ENCODE measurements at regions not wholly inside any gene's neighbourhood (a gene's known extent, or its start where the extent isn't known, plus 50 kb on each side); places are given as distances from the start of the nearest gene placed in this dataset.
A peak's percentile ranks its signal among the peaks of the same experiment; 100 is the strongest.

- DNase-seq, result no peak
These were observed 176.2 kb downstream of the TFAP2C start for GRCh38 chr20:56805313-56805712.

GRCh38 chr20:56805966-56806365 lies 176.9 kb downstream of the TFAP2C start:
- no peak for DNase-seq

DNA sequence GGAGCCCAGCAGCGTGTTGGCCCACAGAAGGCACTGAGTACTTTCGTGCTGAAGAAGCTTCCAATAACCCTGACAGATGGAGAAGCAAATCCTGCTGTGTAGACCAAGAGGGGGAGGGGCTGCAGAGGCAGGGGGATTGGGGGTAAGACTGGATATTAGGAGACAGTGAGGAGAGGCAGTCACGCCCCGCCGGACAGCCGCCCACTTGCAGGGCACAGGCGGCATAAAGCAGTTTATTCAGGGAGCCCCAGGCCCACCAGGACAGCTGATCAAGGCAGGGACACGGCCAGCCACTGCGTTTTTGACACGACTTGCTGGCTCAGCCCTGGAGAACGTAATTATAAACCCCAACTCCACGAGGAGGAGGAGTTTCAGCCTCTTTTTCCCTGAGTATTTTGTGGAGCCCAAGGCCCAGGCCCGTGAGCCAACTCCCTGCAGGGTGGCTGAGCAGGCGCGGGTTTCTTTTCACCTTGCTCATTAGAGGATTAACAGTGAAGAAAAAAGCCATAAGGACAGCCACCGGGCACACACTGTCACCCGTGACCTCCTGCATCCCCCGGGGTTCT lies 177.9 kb downstream of the TFAP2C start:
- DNase-seq, result no peak

- no peak for DNase-seq
These were observed 179.1 kb downstream of the TFAP2C start for GRCh38 chr20:56808117-56808725.

- DNase-seq, result no peak
These were observed 179.6 kb downstream of the TFAP2C start for GRCh38 chr20:56808732-56809131.

DNA sequence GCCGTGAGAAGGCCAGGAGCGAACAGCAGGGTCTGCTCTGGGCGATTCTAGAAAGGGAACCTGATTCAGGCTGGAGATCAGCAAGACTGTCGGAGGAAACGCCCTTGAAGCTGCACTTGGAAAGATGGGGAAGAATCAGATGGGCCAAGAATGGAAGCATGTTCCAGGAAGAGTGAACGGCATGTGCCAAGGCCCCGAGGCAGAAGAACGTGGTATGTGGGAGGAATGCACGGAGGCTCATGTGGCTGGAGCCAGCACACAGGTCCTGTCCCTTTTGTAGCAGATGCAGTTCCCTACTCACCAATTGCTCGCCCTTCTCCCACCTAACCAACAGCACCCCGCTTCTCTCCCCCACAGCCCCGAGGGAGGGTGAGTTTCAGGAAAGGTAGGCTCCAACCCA lies 180.6 kb downstream of the TFAP2C start:
- no peak for DNase-seq

- DNase-seq, result no peak
These were observed 181.0 kb downstream of the TFAP2C start for GRCh38 chr20:56810141-56810540.

GRCh38 chr20:56815796-56816195 lies 186.7 kb downstream of the TFAP2C start:
- peak; percentile 77 for DNase-seq

DNA sequence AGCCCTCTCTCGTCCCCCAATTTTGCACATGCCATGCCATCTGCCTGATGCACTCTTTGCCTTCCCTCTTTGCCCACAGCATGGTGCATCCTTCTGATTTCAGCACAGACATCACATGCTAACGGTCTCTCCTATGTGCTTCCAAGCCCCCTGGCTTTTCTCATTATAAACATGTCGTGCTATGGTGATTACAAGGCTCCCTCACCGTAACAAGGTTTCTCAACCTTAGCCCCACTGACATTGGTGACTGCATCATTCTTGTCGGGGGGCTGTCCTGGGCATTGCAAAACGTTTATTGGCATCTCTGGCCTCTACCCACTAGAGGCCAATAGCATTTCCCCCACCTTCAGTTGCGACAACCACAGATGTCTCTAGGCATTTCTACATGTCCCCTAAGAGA lies 187.2 kb downstream of the TFAP2C start:
- no peak for DNase-seq

DNA sequence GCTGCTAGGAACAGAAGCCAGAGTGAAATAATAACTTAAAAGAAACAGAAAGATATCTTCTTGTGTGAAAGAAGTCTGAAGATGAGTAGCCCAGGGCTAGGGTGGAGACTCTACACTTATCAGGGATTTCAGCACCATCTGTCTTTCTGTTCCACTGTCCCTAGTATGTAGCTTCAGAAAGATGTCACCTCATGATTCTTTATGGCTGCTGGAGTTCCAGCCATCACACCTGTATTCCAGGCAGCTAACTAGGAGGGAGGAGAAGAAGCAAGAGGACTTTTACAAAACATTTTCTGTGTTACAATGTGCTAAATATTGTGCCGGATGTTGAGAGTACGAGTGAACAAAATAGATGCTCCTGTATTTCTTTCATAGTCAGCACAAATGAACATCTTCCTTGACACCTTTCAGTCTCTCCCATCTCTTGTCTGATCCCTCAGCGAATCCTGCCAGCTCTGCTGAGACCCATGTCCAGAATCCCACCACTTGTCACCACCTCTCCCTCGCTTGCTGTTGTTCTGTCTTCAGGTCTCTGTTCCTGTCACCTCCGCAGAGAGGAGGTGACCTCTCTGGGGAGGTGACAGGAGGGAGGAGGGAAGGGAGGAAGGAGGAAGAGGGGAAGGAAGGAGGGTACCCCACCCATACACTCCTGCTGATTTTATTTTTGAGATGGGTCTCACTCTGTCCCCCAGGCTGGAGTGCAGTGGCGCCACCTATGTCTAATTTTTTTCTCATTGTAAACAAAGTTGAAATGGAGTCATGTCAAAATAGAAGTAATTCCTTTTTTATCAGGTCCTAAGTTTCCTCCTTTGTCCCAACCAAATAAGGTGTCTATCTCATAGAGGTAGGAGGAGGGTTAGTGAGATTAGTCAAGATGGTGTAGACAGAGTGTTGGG lies 188.9 kb downstream of the TFAP2C start:
- DNase-seq, result no peak

DNA sequence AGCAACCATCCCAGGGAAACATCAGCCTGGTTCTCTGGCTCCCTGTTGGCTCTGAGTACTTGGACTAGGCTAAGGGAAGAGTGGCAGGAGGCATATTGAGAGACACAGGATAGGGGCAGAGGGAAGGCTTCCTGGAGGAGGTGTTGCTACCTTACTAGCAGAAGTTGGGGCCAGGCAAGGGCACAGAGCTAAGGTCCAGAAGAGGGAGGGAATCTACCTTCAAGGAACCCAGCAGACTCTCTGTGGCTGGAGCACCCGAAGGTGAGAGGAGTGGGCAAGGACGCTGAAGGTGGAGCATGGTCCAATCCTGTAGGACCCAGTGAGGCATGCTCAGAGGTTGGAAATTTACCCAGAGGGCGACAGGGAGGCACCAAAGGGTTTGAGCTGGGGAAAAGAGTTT lies 191.9 kb downstream of the TFAP2C start:
- DNase-seq, result no peak

DNA sequence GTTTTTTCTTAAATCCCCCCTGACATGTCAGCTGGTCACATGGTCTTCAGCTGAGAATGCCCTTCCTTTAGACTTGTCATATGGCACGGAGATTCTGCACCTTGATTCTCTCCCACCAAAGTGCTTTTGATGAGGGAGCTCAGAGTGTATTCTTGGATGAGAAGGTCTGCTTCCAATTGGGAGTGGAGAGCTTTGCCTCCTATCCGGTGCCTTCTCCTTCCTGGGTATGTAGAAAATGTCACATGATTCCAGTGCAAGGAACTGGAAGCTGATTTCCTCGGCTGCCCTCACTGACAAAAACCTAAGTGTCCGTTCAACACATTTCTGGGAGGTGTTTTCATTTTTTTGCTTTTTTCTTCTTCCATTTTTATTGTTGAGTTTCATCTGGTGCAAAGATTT lies 197.2 kb downstream of the TFAP2C start:
- DNase-seq, result no peak

DNA sequence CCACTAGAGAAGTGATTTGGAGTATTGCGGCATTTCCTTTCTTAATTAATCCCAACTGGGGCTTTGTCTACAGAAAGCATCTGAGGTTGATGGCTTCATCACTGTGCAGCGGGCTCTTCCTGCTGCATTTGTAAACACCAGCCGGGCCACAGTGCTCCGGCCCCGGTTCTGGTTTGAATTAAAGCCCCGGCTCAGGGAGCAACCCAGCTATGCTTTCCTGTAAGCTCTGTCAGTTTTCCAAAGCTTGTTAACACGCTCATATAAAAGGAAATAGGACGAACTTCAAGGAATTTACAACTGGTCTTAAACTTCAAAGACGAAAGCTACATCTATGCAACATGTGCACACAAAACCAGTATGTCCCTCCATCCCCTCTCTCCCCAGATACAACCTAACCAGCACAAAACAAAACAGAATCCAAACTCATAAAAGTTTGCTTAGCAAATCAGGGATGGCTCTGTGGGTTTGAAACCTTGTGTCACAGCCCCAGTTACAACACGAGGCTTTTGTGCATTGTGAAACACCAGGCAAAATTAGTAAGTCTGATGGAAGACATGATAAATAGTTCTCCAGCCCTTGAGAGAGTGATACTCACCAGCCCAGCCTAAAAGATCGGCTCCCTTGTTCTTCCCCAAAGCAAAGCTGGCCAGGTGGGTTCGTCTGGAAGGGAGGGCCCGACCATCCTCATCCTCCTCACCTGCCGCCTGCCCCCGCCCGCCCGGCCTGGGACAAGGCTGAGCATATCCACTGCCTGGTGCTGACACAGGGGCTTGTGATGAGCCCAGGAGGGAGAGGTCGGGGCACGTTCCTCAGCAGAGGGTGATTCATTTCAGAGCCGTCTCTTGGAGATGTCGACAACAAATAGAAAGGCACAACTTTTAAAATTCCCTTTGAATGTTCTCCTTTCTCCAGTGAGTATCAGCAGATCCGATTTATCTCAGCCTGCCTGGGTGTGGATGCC lies 197.9 kb downstream of the TFAP2C start:
- peak; percentile 80 for DNase-seq

GRCh38 chr20:56827763-56828162 lies 198.7 kb downstream of the TFAP2C start:
- DNase-seq, result no peak

GRCh38 chr20:56828402-56828801 lies 199.3 kb downstream of the TFAP2C start:
- DNase-seq, result no peak

- DNase-seq, result no peak
These were observed 200.8 kb downstream of the TFAP2C start for GRCh38 chr20:56829788-56830385.

DNA sequence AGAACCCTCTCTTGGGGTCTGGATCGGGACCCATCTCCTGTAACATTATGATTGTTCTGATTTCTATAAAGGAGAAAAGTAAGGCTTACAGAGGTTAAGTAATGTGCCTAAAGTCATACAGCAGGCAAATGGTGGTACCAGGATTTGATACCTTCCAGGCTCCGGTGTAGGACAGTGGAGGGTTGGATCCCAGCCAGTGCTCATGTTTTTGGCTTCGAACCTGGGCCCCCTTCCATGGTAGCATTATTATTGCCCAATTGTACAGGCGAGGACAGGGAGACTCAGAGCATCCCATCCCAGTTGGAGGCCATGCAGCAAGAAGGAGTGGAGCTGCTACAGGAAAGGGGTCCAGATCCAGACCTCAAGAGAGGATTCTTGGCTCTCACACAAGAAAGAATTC lies 202.7 kb downstream of the TFAP2C start:
- no peak for DNase-seq

DNA sequence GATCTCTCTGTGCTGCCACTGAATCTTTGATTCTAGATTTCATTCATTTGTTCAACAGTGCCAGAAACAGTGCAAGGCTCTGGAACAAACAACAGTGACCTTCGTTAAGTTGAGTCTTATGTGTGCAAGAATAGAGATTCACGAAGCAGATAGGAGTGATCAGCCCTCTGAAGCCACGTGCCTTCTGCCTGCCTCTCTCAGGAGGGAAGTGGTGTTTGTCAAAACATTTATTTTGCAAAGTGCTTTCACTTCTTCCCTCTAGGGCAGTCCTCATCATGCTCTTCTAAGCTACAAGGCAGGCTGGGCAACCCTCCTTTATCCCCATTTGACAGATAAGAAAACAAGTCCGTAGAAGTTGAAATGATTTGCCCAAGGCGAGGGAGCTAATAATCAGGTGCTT lies 204.3 kb downstream of the TFAP2C start:
- DNase-seq, result no peak

GRCh38 chr20:56835829-56836550 lies 206.9 kb downstream of the TFAP2C start:
- no peak for DNase-seq

DNA sequence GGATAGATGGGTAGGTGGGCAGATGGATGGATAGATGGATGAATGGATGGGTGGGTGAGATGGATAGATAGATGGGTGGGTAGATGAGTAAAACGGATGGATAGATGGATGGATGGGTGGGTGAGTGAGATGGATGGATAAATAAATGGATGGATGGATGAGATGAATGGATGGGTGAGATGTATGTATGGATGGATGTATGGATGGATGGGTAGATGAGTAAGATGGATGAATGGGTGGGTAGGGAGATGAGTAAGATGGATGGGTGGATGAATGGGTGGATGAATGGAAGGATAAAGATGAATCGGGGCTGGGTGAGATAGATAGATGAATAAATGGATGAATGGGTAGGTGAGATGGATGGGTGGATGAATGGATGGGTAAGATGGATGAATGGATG lies 210.1 kb downstream of the TFAP2C start:
- DNase-seq, result no peak

- DNase-seq, result no peak
These were observed 210.7 kb downstream of the TFAP2C start for GRCh38 chr20:56839786-56840185.

- DNase-seq, result no peak
These were observed 211.7 kb downstream of the TFAP2C start for GRCh38 chr20:56840716-56841261.

Measured in islet precursor cell (in vitro differentiated cells).